K562 (cell line): ENCODE measurements at regions not wholly inside any gene's neighbourhood (a gene's known extent, or its start where the extent isn't known, plus 50 kb on each side); places are given as distances from the start of the nearest gene placed in this dataset.

Experiments used
- ARHGAP35 ChIP-seq: fragments of 450-650 bp; IDR thresholded peaks from 2 replicates; pipeline ENCODE4 v1.6.1; 2018; ENCODE audit not compliant: partially characterized antibody
- ARID1B ChIP-seq: fragments of 450-650 bp; IDR thresholded peaks from 2 replicates; pipeline ENCODE4 v1.6.1; 2016; ENCODE audit warnings: antibody characterized with exemption, mild to moderate bottlenecking, inconsistent platforms
- BMI1 ChIP-seq: fragments of 150-350 bp; IDR thresholded peaks from 2 replicates; pipeline ENCODE4 v1.6.1; 2014; ENCODE audit warnings: low read length
- BRD4 ChIP-seq: fragments of 200-600 bp; sonication (generic); IDR thresholded peaks from 2 replicates; pipeline ENCODE4 v1.6.1; 2017; ENCODE audit warnings: inconsistent platforms
- CBFA2T3 ChIP-seq: fragments of 450-650 bp; IDR thresholded peaks from 2 replicates; pipeline ENCODE4 v1.6.1; 2017
- CBX8 ChIP-seq: fragments of 200-600 bp; sonication (generic); IDR thresholded peaks from 2 replicates; pipeline ENCODE4 v1.6.1; 2012; ENCODE audit warnings: borderline replicate concordance, mixed run types, low read depth, mild to moderate bottlenecking, moderate library complexity, mixed read lengths, low read length, control low read depth, inconsistent platforms; ENCODE audit not compliant: poor library complexity, severe bottlenecking; ENCODE audit errors: extremely low read depth
- DEAF1 ChIP-seq: fragments of 450-650 bp; formaldehyde crosslinking; IDR thresholded peaks from 2 replicates; pipeline ENCODE4 v1.4.0; 2020; ENCODE audit warnings: mild to moderate bottlenecking, moderate library complexity
- GABPA ChIP-seq: fragments of 200-800 bp; sonication (Bioruptor generic); conservative IDR thresholded peaks from 2 replicates; pipeline ENCODE4 v1.6.1; 2016; ENCODE audit warnings: low read depth, missing genetic modification characterization, missing compliant biosample characterization
- GTF2E2 ChIP-seq: fragments of 200-800 bp; sonication (Bioruptor generic); IDR thresholded peaks from 2 replicates; pipeline ENCODE4 v1.6.1; 2016; ENCODE audit warnings: missing genetic modification characterization, missing compliant biosample characterization
- HSF4 ChIP-seq: fragments of 250-450 bp; sonication (Bioruptor Pico); IDR thresholded peaks from 2 replicates; pipeline ENCODE4 v2.1.2; 2022; ENCODE audit warnings: mild to moderate bottlenecking, moderate library complexity, borderline replicate concordance
- IRF2 ChIP-seq: sonication (generic); formaldehyde crosslinking; IDR thresholded peaks from 2 replicates; pipeline ENCODE4 v1.8.1; 2022; ENCODE audit warnings: mild to moderate bottlenecking, missing genetic modification reagents
- MED1 ChIP-seq: sonication (generic); formaldehyde crosslinking; IDR thresholded peaks from 2 replicates; pipeline ENCODE4 v1.8.1; 2023; ENCODE audit warnings: missing genetic modification reagents, borderline replicate concordance
- NFE2L1 ChIP-seq: fragments of 450-650 bp; IDR thresholded peaks from 2 replicates; pipeline ENCODE4 v1.6.1; 2016; ENCODE audit warnings: missing genetic modification characterization, low read depth, mild to moderate bottlenecking, missing compliant biosample characterization, moderate library complexity, borderline replicate concordance
- NR2F6 ChIP-seq: fragments of 450-650 bp; formaldehyde crosslinking; IDR thresholded peaks from 2 replicates; pipeline ENCODE4 v1.4.0; 2020; ENCODE audit warnings: mild to moderate bottlenecking
- NR4A1 ChIP-seq, 2 experiments: fragments of 250-450 bp in 1 of 2; fragments of 450-650 bp in 1 of 2; sonication (Bioruptor Pico) in 1 of 2; IDR thresholded peaks; 2 replicates each; pipeline versions ENCODE4 v1.4.0 to v1.6.1; 2016 to 2020; ENCODE audit warnings: mild to moderate bottlenecking in 2 of 2, missing compliant biosample characterization in 1 of 2, missing genetic modification characterization in 1 of 2, moderate library complexity in 1 of 2
- PATZ1 ChIP-seq: fragments of 250-450 bp; sonication (Bioruptor Pico); IDR thresholded peaks from 2 replicates; pipeline ENCODE4 v1.5.0; 2020; ENCODE audit warnings: mild to moderate bottlenecking, borderline replicate concordance
- RBM15 ChIP-seq: fragments of 200-400 bp; formaldehyde crosslinking; IDR thresholded peaks from 2 replicates; pipeline ENCODE4 v1.6.1; 2018; ENCODE audit warnings: mild to moderate bottlenecking, low read length, moderate library complexity; ENCODE audit not compliant: insufficient read depth
- RBM22 ChIP-seq: fragments of 200-400 bp; formaldehyde crosslinking; IDR thresholded peaks from 2 replicates; pipeline ENCODE4 v1.6.1; 2018; ENCODE audit warnings: low read length, low read depth; ENCODE audit not compliant: poor library complexity, severe bottlenecking
- RBM39 ChIP-seq: fragments of 200-400 bp; formaldehyde crosslinking; optimal IDR thresholded peaks from 2 replicates; pipeline ENCODE3; 2018; ENCODE audit warnings: low read depth, low read length
- TAF1 ChIP-seq: IDR thresholded peaks from 2 replicates; pipeline ENCODE4 v1.6.1; 2011; ENCODE audit warnings: mild to moderate bottlenecking, low read length, moderate library complexity; ENCODE audit not compliant: insufficient read depth, control insufficient read depth, severe bottlenecking; ENCODE audit errors: extremely low read depth
- U2AF2 ChIP-seq: fragments of 200-400 bp; formaldehyde crosslinking; optimal IDR thresholded peaks from 2 replicates; pipeline ENCODE3; 2017; ENCODE audit warnings: low read depth, mild to moderate bottlenecking, low read length
- WHSC1 ChIP-seq: IDR thresholded peaks from one replicate; pipeline ENCODE4 v1.6.1; 2012; ENCODE audit warnings: low read length, control low read depth, inconsistent platforms
- ZBTB2 ChIP-seq: fragments of 450-650 bp; IDR thresholded peaks from 2 replicates; pipeline ENCODE4 v1.6.1; 2016; ENCODE audit warnings: antibody characterized with exemption
- ZKSCAN1 ChIP-seq: fragments of 150-350 bp; IDR thresholded peaks from 2 replicates; pipeline ENCODE4 v1.6.1; 2016; ENCODE audit warnings: low read depth, low read length
- ZNF436 ChIP-seq: fragments of 250-450, 450-650 bp; sonication (Bioruptor Pico); formaldehyde crosslinking; IDR thresholded peaks from 2 replicates; pipeline ENCODE4 v1.7.0; 2020; ENCODE audit warnings: mild to moderate bottlenecking
- ZNF764 ChIP-seq: fragments of 250-450 bp; sonication (Bioruptor Pico); IDR thresholded peaks from 2 replicates; pipeline ENCODE4 v1.4.0; 2020; ENCODE audit warnings: low read depth, mild to moderate bottlenecking, moderate library complexity

DNA sequence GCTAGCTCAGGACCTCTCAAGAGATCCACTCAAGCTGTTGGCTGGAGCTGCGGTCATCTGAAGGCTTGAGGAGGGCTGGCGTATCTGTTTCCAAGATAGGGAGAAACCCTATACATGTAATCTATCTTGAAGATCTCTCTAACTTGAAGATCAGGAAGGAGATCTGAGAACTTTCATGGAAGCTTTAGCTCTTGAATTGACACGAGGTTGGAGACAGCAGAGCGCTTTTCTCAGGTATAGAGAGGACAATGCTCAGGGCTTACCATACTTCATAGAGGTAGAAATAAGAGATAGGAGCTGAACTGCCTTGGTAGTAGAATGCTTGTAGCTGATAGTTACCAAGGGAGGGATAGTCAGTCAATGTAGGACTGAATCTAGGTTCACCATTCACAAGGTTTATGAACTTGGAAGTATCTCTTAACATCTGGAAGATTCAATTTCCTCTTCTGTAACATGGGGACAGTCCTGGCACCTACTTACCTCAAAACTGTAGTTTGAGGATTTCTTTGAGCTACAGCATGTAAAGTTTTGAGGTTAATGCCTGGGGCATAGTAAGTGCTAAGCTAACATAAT lies 267.0 kb upstream of the MAF start (continued):
- no peak; the same call in 1 of the 2 replicates for TF ChIP-seq PATZ1 (CRISPR knock-in tag)
- TF ChIP-seq CBFA2T3 = no peak
- no peak for TF ChIP-seq BRD4
- TF ChIP-seq RBM39 = no peak
- no peak for TF ChIP-seq HSF4 (CRISPR knock-in tag)
- TF ChIP-seq ZNF764 (CRISPR knock-in tag) = no peak
- no peak for TF ChIP-seq NR4A1 (CRISPR knock-in tag; IDR thresholded peaks at IDR 0.05)
- no peak for TF ChIP-seq NR4A1 (tag; IDR thresholded peaks at IDR 0.05)
- TF ChIP-seq GTF2E2 = no peak
- no peak for TF ChIP-seq ZNF436 (CRISPR knock-in tag)
- no peak for TF ChIP-seq BMI1
- no peak for TF ChIP-seq GABPA
- TF ChIP-seq ARHGAP35 = no peak
- no peak for TF ChIP-seq DEAF1 (CRISPR knock-in tag)
- no peak for TF ChIP-seq ZBTB2
- TF ChIP-seq RBM15 = no peak
- no peak for TF ChIP-seq WHSC1
- TF ChIP-seq RBM22 = no peak
- TF ChIP-seq IRF2 (CRISPR knock-in tag) = no peak
- no peak for TF ChIP-seq ZKSCAN1
- no peak for TF ChIP-seq NFE2L1
- TF ChIP-seq CBX8 = no peak
- TF ChIP-seq TAF1 = no peak
- TF ChIP-seq ARID1B = no peak
- TF ChIP-seq MED1 (CRISPR knock-in tag) = no peak
- no peak for TF ChIP-seq U2AF2
- TF ChIP-seq NR2F6 (CRISPR knock-in tag) = no peak
